HFFc6 (cell line): ENCODE measurements at regions not wholly inside any gene's neighbourhood (a gene's known extent, or its start where the extent isn't known, plus 50 kb on each side); places are given as distances from the start of the nearest gene placed in this dataset.

Experiments
- DNase-seq: peaks from one replicate; pipeline ENCODE4 v3.0.0-alpha.2; 2018
- H3K27ac Mint-ChIP-seq: 2 replicates; pipeline ENCODE4 v1.8.0; 2020; ENCODE audit warnings: mild to moderate bottlenecking, mixed read lengths
- H3K27me3 Mint-ChIP-seq: 2 replicates; pipeline ENCODE4 v1.8.0; 2021; ENCODE audit warnings: mild to moderate bottlenecking, moderate library complexity, mixed read lengths; ENCODE audit not compliant: insufficient read depth
- H3K36me3 Mint-ChIP-seq: 2 replicates; pipeline ENCODE4 v1.8.0; 2021; ENCODE audit warnings: low read depth, mixed read lengths
- H3K4me1 Mint-ChIP-seq: 2 replicates; pipeline ENCODE4 v1.8.0; 2020; ENCODE audit warnings: low read depth, mixed read lengths
- H3K4me3 Mint-ChIP-seq: 2 replicates; pipeline ENCODE4 v1.8.0; 2020; ENCODE audit warnings: mild to moderate bottlenecking, moderate library complexity, mixed read lengths
- H3K9me3 Mint-ChIP-seq: 2 replicates; pipeline ENCODE4 v1.8.0; 2020; ENCODE audit warnings: mild to moderate bottlenecking, mixed read lengths
- CTCF ChIP-seq: fragments of 200-600 bp; sonication (generic); IDR thresholded peaks from 2 replicates; pipeline ENCODE4 v1.5.0; 2021; ENCODE audit warnings: antibody characterized with exemption, mild to moderate bottlenecking

DNA sequence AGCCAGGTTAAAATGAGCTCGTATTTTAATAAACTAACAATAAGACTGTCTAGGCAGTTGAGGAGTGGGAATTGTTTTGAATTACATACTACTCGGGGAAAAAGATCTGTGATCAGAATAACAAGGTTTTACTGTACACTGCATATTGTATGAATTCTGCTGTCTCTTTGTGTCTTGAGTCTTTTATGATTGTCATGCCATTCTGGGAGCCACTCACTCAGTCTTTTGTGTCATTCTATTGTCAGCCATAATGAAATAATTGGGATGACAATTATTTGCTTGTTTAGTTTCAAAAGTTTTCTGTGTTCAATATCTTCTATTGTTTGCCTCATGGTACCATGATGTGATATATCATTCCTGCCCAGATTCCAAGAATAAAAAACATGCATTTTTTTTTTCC lies 339.6 kb upstream of the TBL1XR1 start:
- H3K27me3 Mint-ChIP-seq = peaks cover 2% of the 10 kb centered on the region; the same call in 1 of the 2 replicates
- DNase-seq = no peak
- H3K36me3 Mint-ChIP-seq = no peaks in the 10 kb centered on the region
- H3K4me1 Mint-ChIP-seq = peaks cover 19% of the 10 kb centered on the region
- H3K9me3 Mint-ChIP-seq = no peaks in the 10 kb centered on the region
- no peak for TF ChIP-seq CTCF
- H3K4me3 Mint-ChIP-seq = no peak overlapping the region
- H3K27ac Mint-ChIP-seq = no peak overlapping the region

- H3K27ac Mint-ChIP-seq = no peak overlapping the region
- H3K4me3 Mint-ChIP-seq = no peak overlapping the region
- peaks cover 2% of the 10 kb centered on the region; the same call in 1 of the 2 replicates for H3K27me3 Mint-ChIP-seq
- no peak for DNase-seq
- H3K9me3 Mint-ChIP-seq = no peaks in the 10 kb centered on the region
- peaks cover 19% of the 10 kb centered on the region for H3K4me1 Mint-ChIP-seq
- H3K36me3 Mint-ChIP-seq = no peaks in the 10 kb centered on the region
- TF ChIP-seq CTCF = no peak
Observed at GRCh38 chr3:177537612-177538011, 340.3 kb upstream of the TBL1XR1 start.

DNA sequence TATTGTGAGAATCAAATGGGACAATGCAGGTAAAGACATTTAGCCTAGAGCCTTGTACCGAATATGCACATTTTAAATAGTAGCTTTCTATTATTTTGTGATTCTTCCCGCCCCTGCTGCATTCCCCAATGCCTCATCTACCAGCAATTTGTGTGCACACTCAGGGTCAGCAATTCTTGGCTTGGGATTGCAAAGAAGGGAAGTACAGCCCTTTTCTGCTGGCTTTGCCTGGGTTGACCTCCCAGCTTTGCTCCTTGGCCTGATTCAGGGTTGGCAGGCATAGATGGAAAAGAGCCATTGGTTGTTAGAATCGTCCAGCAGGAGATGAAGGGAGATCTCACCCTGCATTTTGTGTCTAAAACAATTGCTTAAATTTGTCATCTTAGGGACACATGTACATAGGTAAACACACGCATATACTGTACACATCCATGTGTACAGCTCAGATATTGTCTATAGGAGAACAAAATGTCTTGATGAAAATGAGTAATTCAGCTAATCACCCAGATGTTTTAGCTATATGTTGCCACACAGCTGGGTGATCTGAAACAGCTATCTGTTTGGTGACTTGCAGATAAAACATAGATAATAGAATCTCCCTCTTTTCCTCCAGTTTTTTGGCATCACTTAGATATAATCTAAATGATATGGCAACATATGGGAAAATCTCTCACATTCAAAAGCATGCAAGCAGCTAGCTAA lies 340.9 kb upstream of the TBL1XR1 start:
- no peaks in the 10 kb centered on the region for H3K36me3 Mint-ChIP-seq
- DNase-seq = no peak
- no peaks in the 10 kb centered on the region for H3K9me3 Mint-ChIP-seq
- H3K4me1 Mint-ChIP-seq = peaks cover 19% of the 10 kb centered on the region
- H3K4me3 Mint-ChIP-seq = no peak overlapping the region
- peaks cover 2% of the 10 kb centered on the region; the same call in 1 of the 2 replicates for H3K27me3 Mint-ChIP-seq
- H3K27ac Mint-ChIP-seq = no peak overlapping the region
- no peak for TF ChIP-seq CTCF

DNA sequence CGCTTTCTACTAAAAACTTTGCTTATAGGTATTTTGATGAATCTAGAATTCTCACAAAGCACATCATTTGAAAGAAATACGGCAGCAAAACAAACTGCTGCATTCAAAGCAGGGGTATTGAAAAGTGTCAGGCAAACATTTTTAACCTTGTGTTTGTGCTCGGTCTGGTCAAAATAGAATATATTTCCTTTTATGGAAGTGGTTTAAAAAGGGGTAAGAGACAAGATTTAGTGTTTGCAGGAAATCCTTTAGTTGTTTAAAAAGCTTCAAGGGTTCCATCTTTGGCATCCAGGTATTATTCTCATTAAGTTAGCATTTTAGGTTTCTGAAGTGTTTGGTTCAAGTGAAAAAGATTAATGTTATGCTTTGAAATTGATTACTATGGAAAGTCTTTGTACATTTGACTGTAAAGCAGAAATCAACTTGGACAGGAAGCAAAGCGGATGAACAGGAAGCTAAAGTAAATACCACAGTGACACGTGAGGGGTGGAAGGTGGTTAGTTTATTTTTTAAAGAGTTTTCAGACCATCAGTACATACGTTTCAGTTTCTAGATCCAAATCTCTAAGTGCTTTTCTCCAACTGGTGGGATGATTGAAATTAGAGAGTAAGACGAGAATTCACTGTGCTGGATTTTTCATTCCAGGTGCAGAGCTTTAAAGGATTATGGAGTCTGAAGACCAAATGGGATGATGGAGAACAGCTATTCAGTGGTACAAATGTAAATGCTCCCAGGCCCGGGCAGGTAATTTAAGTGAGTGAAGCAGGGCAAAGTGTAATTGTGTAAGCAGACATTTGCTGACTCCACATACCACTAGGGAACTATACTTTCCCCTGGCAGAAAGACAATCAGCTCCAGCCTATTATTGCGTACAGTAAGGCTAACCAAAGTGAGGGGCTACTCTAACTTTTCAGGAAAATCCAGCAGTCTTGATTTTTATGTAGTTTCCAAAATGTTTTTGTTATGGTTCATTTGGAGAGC lies 341.8 kb upstream of the TBL1XR1 start:
- Mint-ChIP-seq H3K4me1 (peaks cover 19% of the 10 kb centered on the region), H3K27me3 (peaks cover 2% of the 10 kb centered on the region; the same call in 1 of the 2 replicates), H3K27ac (no peak overlapping the region)

GRCh38 chr3:177541541-177541940 lies 344.3 kb upstream of the TBL1XR1 start:
- no peaks in the 10 kb centered on the region for H3K9me3 Mint-ChIP-seq
- peaks cover 19% of the 10 kb centered on the region for H3K4me1 Mint-ChIP-seq
- no peak for DNase-seq
- no peaks in the 10 kb centered on the region for H3K36me3 Mint-ChIP-seq
- TF ChIP-seq CTCF = no peak
- H3K27me3 Mint-ChIP-seq = peaks cover 2% of the 10 kb centered on the region; the same call in 1 of the 2 replicates
- no peak overlapping the region for H3K4me3 Mint-ChIP-seq
- H3K27ac Mint-ChIP-seq = no peak overlapping the region

More for the DNA sequence above, 341.8 kb upstream of the TBL1XR1 start:
- Mint-ChIP-seq H3K4me3 (no peak overlapping the region), H3K9me3 (no peaks in the 10 kb centered on the region), H3K36me3 (no peaks in the 10 kb centered on the region)
- no peak for TF ChIP-seq CTCF
- DNase-seq = no peak
